Activated CD4-positive, alpha-beta T cell treated with anti-CD3 and anti-CD28 coated beads, Interleukin-10, Interleukin-2, amounts not matched to agents 100 ng/mL and 50 ng/mL, durations not matched to agents 16 hours and 8 hours (primary cell): ENCODE measurements at regions not wholly inside any gene's neighbourhood (a gene's known extent, or its start where the extent isn't known, plus 50 kb on each side); places are given as distances from the start of the nearest gene placed in this dataset.
"Not testable (repeated sequence)": the region's sequence is repeated elsewhere in the genome, so short reads cannot be mapped to it uniquely, and the experiment has no call there.

ENCODE experiments used
- DNase-seq: peaks from one replicate; pipeline ENCODE4 v3.0.0-alpha.2; 2020

- DNase-seq: no peak
These were observed 850.4 kb upstream of the AADAT start for GRCh38 chr4:170940043-170940724.

DNA sequence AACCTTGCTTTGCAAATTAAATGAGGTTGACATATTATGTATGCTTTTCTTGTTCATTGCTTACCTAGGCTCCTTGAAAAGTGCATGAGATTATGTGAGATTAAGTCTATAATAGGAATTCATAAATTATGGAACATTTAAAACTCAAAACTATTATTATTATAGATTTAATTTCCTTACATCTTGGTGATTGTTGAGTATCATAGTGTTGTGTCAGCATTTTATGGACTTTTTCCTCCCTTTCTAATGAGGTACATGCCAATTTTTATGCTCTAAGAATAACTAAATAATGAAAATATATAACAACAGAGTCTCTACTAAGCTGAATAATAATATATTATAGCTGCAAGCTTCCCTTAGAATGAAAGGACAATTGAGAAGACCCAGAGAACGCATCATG lies 848.8 kb upstream of the AADAT start:
- DNase-seq: no peak

- no peak for DNase-seq
These were observed 841.6 kb upstream of the AADAT start for GRCh38 chr4:170931321-170931720.

DNA sequence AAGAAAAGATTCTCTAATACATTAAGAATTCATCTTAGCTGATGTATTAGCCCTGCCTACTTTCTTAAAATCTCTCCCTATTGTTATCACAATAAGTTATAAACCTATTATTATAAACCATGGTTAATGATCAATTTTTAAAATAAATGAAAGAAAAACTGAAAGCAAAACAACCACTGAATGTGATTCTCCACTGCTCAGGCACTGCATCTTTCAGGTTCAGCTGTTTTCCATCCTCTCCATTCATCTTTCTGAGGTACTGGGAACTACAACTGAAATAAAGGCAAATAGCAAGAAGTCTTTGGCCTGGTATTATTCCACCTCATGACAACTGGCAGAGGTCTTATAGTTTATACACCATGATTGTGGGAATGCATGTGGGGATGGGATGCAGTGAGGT lies 798.9 kb upstream of the AADAT start:
- DNase-seq: no peak

GRCh38 chr4:170887396-170887795 lies 797.6 kb upstream of the AADAT start:
- no peak for DNase-seq

GRCh38 chr4:170884969-170885570 lies 795.3 kb upstream of the AADAT start:
- DNase-seq: no peak

- DNase-seq: not testable (repeated sequence)
These were observed 791.9 kb upstream of the AADAT start for GRCh38 chr4:170881646-170882045.

- no peak for DNase-seq
These were observed 786.1 kb upstream of the AADAT start for GRCh38 chr4:170875868-170876267.

GRCh38 chr4:170872794-170873193 lies 783.0 kb upstream of the AADAT start:
- DNase-seq: no peak

GRCh38 chr4:170868170-170868569 lies 778.4 kb upstream of the AADAT start:
- no peak for DNase-seq

- no peak for DNase-seq
These were observed 764.3 kb upstream of the AADAT start for GRCh38 chr4:170854097-170854496.

GRCh38 chr4:170853422-170854021 lies 763.8 kb upstream of the AADAT start:
- peak; percentile 40 for DNase-seq

DNA sequence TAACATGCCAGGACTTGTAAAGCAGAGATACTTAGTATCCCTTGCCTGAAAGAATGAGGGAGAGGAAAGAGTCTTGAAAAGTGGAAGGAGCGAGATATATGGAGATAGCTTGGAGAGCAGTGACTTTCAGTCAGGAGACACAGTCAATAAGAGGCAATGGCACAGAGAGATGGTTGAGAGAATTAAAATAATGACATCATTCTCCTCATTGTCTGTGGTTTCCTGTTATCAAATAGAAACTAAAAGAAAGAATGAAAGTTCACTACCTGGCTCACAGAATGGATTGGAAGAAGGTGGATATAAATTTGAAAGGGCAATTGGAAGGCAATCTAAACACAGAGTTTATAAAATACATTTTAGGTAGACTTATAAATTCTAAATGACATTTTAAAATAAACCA lies 760.2 kb upstream of the AADAT start:
- DNase-seq: no peak

- DNase-seq: no peak
These were observed 738.0 kb upstream of the AADAT start for GRCh38 chr4:170827562-170828274.

DNA sequence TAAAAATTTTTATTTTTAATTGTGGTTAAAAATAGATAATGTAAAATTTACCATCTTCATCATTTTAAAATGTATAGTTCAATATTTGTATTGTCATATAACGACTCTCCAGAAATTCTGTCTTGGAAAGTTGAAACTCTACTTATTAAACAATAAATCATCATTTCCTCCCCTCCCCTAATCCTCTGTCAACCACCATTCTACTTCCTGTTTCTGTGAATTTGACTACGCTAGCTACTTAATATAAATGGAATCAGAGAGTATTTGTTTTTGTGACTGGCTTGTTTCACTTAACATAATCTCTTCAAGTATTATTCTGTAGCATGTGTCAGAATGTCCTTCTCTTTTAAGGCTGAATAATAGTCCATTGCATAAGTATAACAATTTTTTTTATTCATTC lies 729.0 kb upstream of the AADAT start:
- no peak for DNase-seq

DNA sequence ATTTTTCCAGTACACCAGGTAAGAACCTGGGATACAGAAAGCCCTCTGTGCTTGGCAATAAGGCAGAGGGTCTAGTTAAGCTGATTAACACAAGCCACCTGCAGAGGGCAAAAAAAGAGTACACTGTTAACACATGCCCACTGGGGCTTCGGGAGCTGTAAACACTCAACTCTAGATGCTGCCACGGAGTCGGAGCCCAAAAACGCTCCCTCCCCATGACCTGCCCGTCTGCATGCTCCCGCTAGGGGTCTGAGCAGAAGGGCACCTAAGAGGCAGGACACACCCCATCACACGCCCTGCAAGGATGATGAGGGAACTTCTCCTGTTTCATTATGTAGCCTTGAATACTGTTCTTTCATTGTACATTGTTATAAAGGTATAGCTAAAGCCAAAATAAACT lies 715.6 kb upstream of the AADAT start:
- DNase-seq: no peak

DNA sequence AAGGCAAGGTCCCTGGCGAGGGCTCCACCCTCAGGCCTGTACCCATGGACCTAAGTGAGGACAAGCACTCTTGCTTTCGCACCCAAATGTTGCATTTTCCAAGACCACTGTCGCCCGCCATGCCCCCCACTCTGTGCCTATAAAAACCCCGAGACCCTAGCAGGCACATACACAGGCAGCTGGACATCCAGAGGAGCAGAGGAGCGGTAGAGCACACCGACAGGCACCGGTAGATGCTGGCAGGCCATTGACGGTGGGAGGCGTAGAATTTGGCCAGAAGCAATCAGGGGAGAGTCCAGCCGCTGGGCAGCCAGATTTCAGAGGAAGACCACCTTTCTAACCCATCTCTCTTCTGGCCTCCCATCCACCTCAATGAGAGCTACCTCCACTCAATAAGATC lies 715.2 kb upstream of the AADAT start:
- no peak for DNase-seq

DNA sequence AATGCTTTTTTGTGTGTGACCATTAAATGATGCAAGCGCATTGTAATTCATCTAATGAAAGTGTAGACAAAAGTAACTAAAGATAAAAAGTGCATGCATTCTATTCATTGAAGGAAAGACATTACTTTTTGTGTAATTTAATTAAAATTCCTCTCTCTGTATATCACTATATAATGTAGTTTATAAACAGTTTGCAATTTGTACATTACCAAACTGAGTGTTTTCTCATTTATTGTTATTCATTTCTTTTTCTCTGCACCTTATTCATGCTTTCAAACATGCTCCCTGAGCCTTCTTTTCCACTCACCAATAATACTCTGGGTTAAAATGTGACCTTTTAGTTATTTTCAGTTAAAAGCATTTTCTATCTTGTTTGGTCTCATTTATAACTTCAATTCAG lies 713.7 kb upstream of the AADAT start:
- no peak for DNase-seq

GRCh38 chr4:170801771-170802170 lies 712.0 kb upstream of the AADAT start:
- no peak for DNase-seq

- no peak for DNase-seq
These were observed 704.8 kb upstream of the AADAT start for GRCh38 chr4:170794525-170794924.

GRCh38 chr4:170788540-170789051 lies 698.8 kb upstream of the AADAT start:
- not testable (repeated sequence) for DNase-seq

DNA sequence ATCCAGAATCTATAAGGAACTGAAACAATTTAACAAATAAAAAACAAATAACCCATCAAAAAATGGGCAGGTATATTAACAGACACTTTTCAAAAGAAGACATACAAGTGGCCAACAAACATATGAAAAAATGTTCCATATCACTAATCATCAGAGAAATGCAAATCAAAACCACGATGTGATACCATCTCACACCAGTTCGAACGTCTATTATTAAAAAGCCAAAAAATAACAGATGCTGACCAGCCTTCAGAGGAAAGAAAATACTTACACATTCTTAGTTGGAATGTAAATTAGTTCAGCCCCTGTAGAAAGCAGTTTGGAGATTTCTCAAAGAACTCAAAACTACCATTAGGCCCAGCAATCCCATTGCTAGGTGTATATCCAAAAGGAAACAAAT lies 687.9 kb upstream of the AADAT start:
- no peak for DNase-seq

GRCh38 chr4:170776983-170777382 lies 687.2 kb upstream of the AADAT start:
- no peak for DNase-seq

GRCh38 chr4:170775851-170776250 lies 686.1 kb upstream of the AADAT start:
- no peak for DNase-seq
